ENCODE measurements at regions not wholly inside any gene's neighbourhood (a gene's known extent, or its start where the extent isn't known, plus 50 kb on each side); places are given as distances from the start of the nearest gene placed in this dataset.

GRCh38 chr6:24987446-24988115 is 51.8 kb upstream of the RIPOR2 start:
- no peak for TF ChIP-seq JUND (IDR thresholded peaks at IDR 0.05; ENCODE audit: low read depth)
- no peak for DNase-seq (ENCODE audit: low read depth in 1 of 2, low spot score in 1 of 2)
- in situ Hi-C loops (cut with HindIII; ENCODE audit: low pct_unique_long_range_greater_than_20kb, low sequenced_read_pairs) = no loop called here

DNA sequence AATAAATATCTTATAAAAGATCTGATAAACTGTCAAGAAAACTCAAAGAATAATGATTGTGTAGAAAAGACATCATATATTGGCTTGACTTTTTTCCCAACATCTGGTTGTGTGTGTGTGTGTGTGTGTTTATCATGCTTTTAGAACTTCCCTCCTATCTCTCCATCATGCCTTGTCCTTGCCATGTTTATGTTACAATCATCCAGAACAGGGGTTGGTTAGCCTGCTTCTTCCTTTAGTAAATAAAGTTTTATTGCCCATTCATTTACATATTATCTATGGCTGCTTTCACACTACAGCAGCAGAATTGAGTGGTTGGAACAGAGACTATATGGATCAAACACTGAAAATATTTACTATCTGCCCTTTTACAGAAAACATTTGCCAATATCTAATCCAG is 52.8 kb upstream of the RIPOR2 start:
- no peak for DNase-seq (ENCODE audit: low read depth in 1 of 2, low spot score in 1 of 2)
- no peak for TF ChIP-seq JUND (IDR thresholded peaks at IDR 0.05; ENCODE audit: low read depth)
- in situ Hi-C loops (cut with HindIII; ENCODE audit: low pct_unique_long_range_greater_than_20kb, low sequenced_read_pairs) = no loop called here

GRCh38 chr6:24990236-24990845 is 54.6 kb upstream of the RIPOR2 start:
- in situ Hi-C loops (cut with HindIII; ENCODE audit: low pct_unique_long_range_greater_than_20kb, low sequenced_read_pairs) = no loop called here
- TF ChIP-seq JUND (IDR thresholded peaks at IDR 0.05; ENCODE audit: low read depth) = no peak
- no peak for DNase-seq (ENCODE audit: low read depth in 1 of 2, low spot score in 1 of 2)

DNA sequence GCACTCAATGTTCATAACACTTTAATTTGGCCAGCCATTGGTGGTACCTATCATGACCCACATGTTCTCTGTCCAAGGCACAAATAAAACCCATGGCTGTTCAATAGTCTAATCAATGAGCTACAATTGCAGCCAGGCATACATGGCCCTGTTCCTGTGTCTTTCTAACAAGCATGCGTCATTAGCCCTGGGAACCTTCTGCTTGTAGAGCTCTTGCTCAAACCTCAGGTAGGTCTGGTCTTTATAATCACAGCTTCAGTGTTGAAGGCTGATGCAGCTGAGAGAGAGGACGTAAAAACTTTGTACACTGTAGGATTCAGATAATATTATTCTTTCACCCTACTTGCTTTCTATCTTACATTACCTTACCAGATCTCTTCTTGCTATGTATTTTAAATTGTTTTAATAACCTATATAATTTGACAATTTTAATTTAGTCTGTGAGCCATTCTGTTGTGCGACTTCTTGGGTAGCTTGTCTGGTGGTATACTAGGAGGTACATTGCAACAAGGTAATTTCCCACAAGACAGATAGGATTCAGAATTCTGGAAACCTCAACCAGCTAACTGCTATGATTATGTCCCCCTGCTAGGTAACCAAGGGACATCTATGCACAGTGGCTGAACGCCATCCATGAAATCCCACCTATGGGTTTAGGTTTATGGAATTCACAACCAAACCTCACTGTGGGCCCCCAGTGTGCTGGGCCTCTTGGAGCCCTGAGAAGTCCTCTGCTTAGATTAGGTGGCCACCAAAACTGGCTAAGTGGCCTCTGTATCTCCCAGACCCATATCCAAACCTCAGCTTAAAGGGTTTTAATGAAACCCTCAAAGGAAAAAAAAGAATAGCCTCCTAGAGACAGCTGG is 55.4 kb upstream of the RIPOR2 start:
- in situ Hi-C loops (cut with HindIII; ENCODE audit: low pct_unique_long_range_greater_than_20kb, low sequenced_read_pairs) = no loop called here
- no peak for DNase-seq (ENCODE audit: low read depth in 1 of 2, low spot score in 1 of 2)
- TF ChIP-seq JUND (IDR thresholded peaks at IDR 0.05; ENCODE audit: low read depth) = no peak

DNA sequence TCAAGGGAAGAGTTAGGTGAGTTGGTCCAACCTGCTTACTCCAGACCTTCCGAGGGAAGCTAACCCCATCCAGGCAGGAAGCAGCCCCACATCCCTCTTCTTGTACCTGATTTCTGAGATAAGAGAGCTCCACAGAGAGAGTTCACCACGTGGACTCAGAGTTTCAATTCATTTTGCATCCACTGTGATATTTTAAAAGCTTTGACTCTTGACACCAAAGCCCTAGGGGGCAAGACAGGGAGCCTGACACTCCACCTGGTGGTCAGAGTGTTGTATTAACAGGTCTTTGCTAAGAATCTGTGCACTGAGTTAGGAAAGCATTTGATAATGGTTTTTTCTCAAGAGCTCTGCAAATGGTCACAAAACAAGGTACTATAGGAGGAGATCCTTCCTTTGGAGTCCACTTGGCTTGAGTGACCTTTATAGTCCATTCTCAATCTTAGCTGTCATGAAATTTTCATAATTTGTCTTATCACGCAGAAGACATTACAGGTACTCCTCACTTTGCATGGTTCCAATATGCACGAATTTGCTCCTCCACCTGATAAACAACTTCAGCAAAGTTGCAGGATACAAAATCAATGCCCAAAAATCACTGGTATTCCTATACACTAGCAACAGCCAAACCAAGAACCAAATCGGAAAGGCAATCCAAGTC is 56.2 kb upstream of the RIPOR2 start:
- no peak for TF ChIP-seq JUND (IDR thresholded peaks at IDR 0.05; ENCODE audit: low read depth)
- peak; percentile 33 to 70 for DNase-seq (ENCODE audit: low read depth in 1 of 2, low spot score in 1 of 2)
- in situ Hi-C loops (cut with HindIII; ENCODE audit: low pct_unique_long_range_greater_than_20kb, low sequenced_read_pairs) = no loop called here

DNA sequence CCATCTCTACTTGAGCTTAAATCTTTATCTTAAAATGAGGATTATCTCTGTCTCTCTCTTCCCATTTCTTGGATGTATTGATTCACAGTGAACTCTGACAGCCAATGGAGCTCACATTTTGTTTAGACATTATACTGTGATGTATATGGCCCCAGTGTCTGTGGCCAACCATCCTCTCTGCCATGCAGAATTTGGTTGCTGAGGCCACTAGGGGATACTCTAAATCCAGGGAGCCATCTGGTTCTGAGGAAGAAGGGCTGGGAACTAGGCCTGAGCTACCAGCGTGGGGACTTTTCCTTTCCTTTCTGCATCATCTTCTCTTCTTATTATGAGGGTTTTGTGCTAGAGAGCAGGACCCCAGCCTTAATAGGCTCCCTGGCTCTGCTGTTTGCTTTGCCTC is 59.1 kb upstream of the RIPOR2 start:
- no peak for DNase-seq (ENCODE audit: low read depth in 1 of 2, low spot score in 1 of 2)
- TF ChIP-seq JUND (IDR thresholded peaks at IDR 0.05; ENCODE audit: low read depth) = no peak
- in situ Hi-C loops (cut with HindIII; ENCODE audit: low pct_unique_long_range_greater_than_20kb, low sequenced_read_pairs) = no loop called here

DNA sequence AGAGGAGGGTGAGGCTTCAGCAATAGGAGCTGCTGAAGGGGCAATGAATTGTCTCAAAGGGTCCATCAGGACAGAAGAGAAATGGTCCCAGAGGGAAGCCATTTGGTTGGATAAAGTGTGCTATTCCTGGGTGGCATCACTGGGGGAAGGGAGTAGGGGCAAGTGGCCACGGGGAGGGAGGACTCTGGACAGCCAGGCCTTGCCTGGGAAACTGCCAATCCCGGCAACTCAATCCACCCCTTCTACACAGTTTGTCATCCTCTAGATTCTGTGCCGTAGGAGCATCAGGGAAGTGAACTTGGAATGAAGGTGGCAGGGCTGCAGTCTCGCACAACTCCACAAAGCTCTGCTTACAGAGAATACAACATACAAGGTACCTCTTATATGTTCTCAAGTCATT is 59.5 kb upstream of the RIPOR2 start:
- in situ Hi-C loops (cut with HindIII; ENCODE audit: low pct_unique_long_range_greater_than_20kb, low sequenced_read_pairs) = no loop called here
- no peak for DNase-seq (ENCODE audit: low read depth in 1 of 2, low spot score in 1 of 2)
- TF ChIP-seq JUND (IDR thresholded peaks at IDR 0.05; ENCODE audit: low read depth) = no peak

- in situ Hi-C loops (cut with HindIII; ENCODE audit: low pct_unique_long_range_greater_than_20kb, low sequenced_read_pairs) = no loop called here
These were observed 60.6 kb upstream of the RIPOR2 start for GRCh38 chr6:24996269-24996836.

DNA sequence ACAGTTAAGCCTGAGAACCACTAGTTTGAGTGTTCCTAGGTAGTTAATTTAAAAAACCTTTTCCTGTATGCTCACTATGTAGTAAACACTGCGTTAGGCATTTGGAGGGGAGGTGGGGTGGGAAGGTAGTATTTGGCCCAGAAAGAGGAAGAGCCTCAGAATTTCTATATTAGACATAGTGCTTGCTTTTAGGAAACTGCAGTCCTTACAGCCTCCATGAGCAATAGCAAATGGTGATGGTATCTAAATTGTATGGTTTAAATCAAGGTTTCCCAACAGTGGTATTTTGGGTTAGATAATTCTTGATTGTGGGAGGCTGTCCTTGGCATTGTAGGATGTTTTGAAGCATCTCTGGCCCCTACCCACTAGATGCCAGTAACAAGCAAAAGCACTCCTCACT is 61.5 kb upstream of the RIPOR2 start:
- no peak for DNase-seq (ENCODE audit: low read depth in 1 of 2, low spot score in 1 of 2)
- in situ Hi-C loops (cut with HindIII; ENCODE audit: low pct_unique_long_range_greater_than_20kb, low sequenced_read_pairs) = no loop called here
- no peak for TF ChIP-seq JUND (IDR thresholded peaks at IDR 0.05; ENCODE audit: low read depth)

More at GRCh38 chr6:24996269-24996836, 60.6 kb upstream of the RIPOR2 start:
- DNase-seq (ENCODE audit: low read depth in 1 of 2, low spot score in 1 of 2) = no peak
- TF ChIP-seq JUND (IDR thresholded peaks at IDR 0.05; ENCODE audit: low read depth) = no peak

- in situ Hi-C loops (cut with HindIII; ENCODE audit: low pct_unique_long_range_greater_than_20kb, low sequenced_read_pairs) = no loop called here
- no peak for TF ChIP-seq JUND (IDR thresholded peaks at IDR 0.05; ENCODE audit: low read depth)
These were observed 62.1 kb upstream of the RIPOR2 start for GRCh38 chr6:24997905-24998304.

GRCh38 chr6:25002326-25003091 is 66.7 kb upstream of the RIPOR2 start:
- in situ Hi-C loops (cut with HindIII; ENCODE audit: low pct_unique_long_range_greater_than_20kb, low sequenced_read_pairs) = no loop called here
- DNase-seq (ENCODE audit: low read depth in 1 of 2, low spot score in 1 of 2) = peak in 1 of 2 experiments; percentile 9
- TF ChIP-seq JUND (IDR thresholded peaks at IDR 0.05; ENCODE audit: low read depth) = no peak

More at GRCh38 chr6:24997905-24998304, 62.1 kb upstream of the RIPOR2 start:
- no peak for DNase-seq (ENCODE audit: low read depth in 1 of 2, low spot score in 1 of 2)

GRCh38 chr6:25004357-25004756 is 68.6 kb upstream of the RIPOR2 start:
- in situ Hi-C loops (cut with HindIII; ENCODE audit: low pct_unique_long_range_greater_than_20kb, low sequenced_read_pairs) = no loop called here
- no peak for DNase-seq (ENCODE audit: low read depth in 1 of 2, low spot score in 1 of 2)
- no peak for TF ChIP-seq JUND (IDR thresholded peaks at IDR 0.05; ENCODE audit: low read depth)

Measured in T47D (cell line).